B cell (primary cell): ENCODE measurements at regions not wholly inside any gene's neighbourhood (a gene's known extent, or its start where the extent isn't known, plus 50 kb on each side); places are given as distances from the start of the nearest gene placed in this dataset.

Experiments used
- ATAC-seq: fragments of 200-7000 bp; cut with Tn5 transposase; one replicate; pipeline ENCODE4 v1.10.0; 2021; ENCODE audit warnings: low read depth, mild to moderate bottlenecking, moderate number of reproducible peaks, moderate library complexity
- CTCF ChIA-PET: fragments of 350-600 bp; sonication (Branson Sonifier 250); formaldehyde crosslinking; loops from one replicate; lab custom pipeline; 2021; ENCODE audit warnings: antibody characterized with exemption, inconsistent platforms; lab: Charles Lee
- POLR2A ChIA-PET: fragments of 350-600 bp; sonication (Branson Sonifier 250); formaldehyde crosslinking; loops from one replicate; lab custom pipeline; 2021; ENCODE audit warnings: antibody characterized with exemption; lab: Charles Lee
- DNase-seq: peaks from one replicate; pipeline ENCODE4 v3.0.0; 2013
- H2AFZ ChIP-seq: 2 replicates; pipeline ENCODE4 v1.6.1; 2012; ENCODE audit warnings: mild to moderate bottlenecking, low read depth, low read length; ENCODE audit not compliant: insufficient read depth, poor library complexity, severe bottlenecking
- H3K27ac ChIP-seq, 2 donors: 1 replicate in 1 of 2; 2 replicates in 1 of 2; pipeline ENCODE4 v1.5.1; 2012 to 2013; ENCODE audit warnings: low read length in 2 of 2, mild to moderate bottlenecking in 2 of 2, moderate library complexity in 1 of 2
- H3K27me3 ChIP-seq, 4 experiments: fragments of 200-600 bp in 1 of 4; sonication (generic) in 1 of 4; replicated peaks in 1 of 4; 1 replicate in 2 of 4; 2 replicates in 2 of 4; pipeline versions ENCODE4 v1.6.1 to v1.7.0; 2013 to 2016; ENCODE audit warnings: low read length in 3 of 4, mild to moderate bottlenecking in 2 of 4, mixed read lengths in 1 of 4, moderate library complexity in 1 of 4; ENCODE audit not compliant: insufficient read depth in 4 of 4, control insufficient read depth in 3 of 4; ENCODE audit errors: control extremely low read depth in 1 of 4
- H3K36me3 ChIP-seq, 2 experiments: replicated peaks in 1 of 2; 1 replicate in 1 of 2; 2 replicates in 1 of 2; pipeline versions ENCODE4 v1.6.1 to v1.7.1; 2013; ENCODE audit warnings: low read length in 1 of 2; ENCODE audit not compliant: insufficient read depth in 2 of 2, control insufficient read depth in 1 of 2; ENCODE audit errors: control extremely low read depth in 1 of 2, extremely low read depth in 1 of 2
- H3K4me1 ChIP-seq, 2 donors: fragments of 200-600 bp in 1 of 2; sonication (generic) in 1 of 2; 1 replicate in 1 of 2; 2 replicates in 1 of 2; pipeline versions ENCODE4 v1.5.1 to v1.6.1; 2013 to 2017; ENCODE audit warnings: low read length in 2 of 2; ENCODE audit not compliant: control insufficient read depth in 2 of 2, insufficient read depth in 2 of 2
- H3K4me2 ChIP-seq: replicated peaks from 2 replicates; pipeline ENCODE3; 2012; ENCODE audit warnings: mild to moderate bottlenecking, low read depth, low read length; ENCODE audit not compliant: poor library complexity, severe bottlenecking
- H3K4me3 ChIP-seq, 5 experiments: fragments of 200-600 bp in 1 of 5; sonication (generic) in 1 of 5; 1 replicate in 3 of 5; 2 replicates in 2 of 5; pipeline versions ENCODE4 v1.5.1 to v1.7.0; 2011 to 2016; ENCODE audit warnings: low read length in 4 of 5, mild to moderate bottlenecking in 4 of 5, low read depth in 2 of 5, control low read depth in 1 of 5, moderate library complexity in 1 of 5; ENCODE audit not compliant: insufficient read depth in 1 of 5; ENCODE audit errors: control extremely low read depth in 1 of 5, extremely low read depth in 1 of 5
- H3K79me2 ChIP-seq: fragments of 200-600 bp; sonication (generic); one replicate; pipeline ENCODE4 v1.6.0; 2016; ENCODE audit warnings: low read length; ENCODE audit not compliant: control insufficient read depth, insufficient read depth
- H3K9ac ChIP-seq: fragments of 200-600 bp; sonication (generic); 2 replicates; pipeline ENCODE4 v1.6.1; 2017; ENCODE audit warnings: mild to moderate bottlenecking, low read length, moderate library complexity
- H3K9me3 ChIP-seq, 3 donors: one replicate each; pipeline versions ENCODE4 v1.6.1 to v1.7.1; 2013; ENCODE audit warnings: low read length in 2 of 3; ENCODE audit not compliant: control insufficient read depth in 2 of 3, insufficient read depth in 1 of 3; ENCODE audit errors: control extremely low read depth in 1 of 3
- H4K20me1 ChIP-seq: 2 replicates; pipeline ENCODE4 v1.6.0; 2012; ENCODE audit warnings: mild to moderate bottlenecking, low read length; ENCODE audit not compliant: insufficient read depth, control insufficient read depth, poor library complexity, severe bottlenecking
- H3K27ac Mint-ChIP-seq: one replicate; pipeline ENCODE4 v1.8.0; 2021; ENCODE audit warnings: mixed read lengths
- H3K27me3 Mint-ChIP-seq: one replicate; pipeline ENCODE4 v1.8.0; 2021; ENCODE audit warnings: mixed read lengths
- H3K4me1 Mint-ChIP-seq: one replicate; pipeline ENCODE4 v1.8.0; 2021; ENCODE audit warnings: mixed read lengths
- H3K4me3 Mint-ChIP-seq: one replicate; pipeline ENCODE4 v1.8.0; 2021; ENCODE audit warnings: mixed read lengths
- H3K9me3 Mint-ChIP-seq: one replicate; pipeline ENCODE4 v1.8.0; 2022; ENCODE audit warnings: mixed read lengths; ENCODE audit not compliant: insufficient read depth
- CTCF ChIP-seq: fragments of 200-600 bp; IDR thresholded peaks from one replicate; pipeline ENCODE4 v1.8.0; 2022; ENCODE audit warnings: antibody characterized with exemption, mild to moderate bottlenecking
- EZH2 ChIP-seq: IDR thresholded peaks from 2 replicates; pipeline ENCODE4 v1.6.1; 2012; ENCODE audit warnings: borderline replicate concordance, low read depth, mild to moderate bottlenecking, moderate library complexity, low read length; ENCODE audit not compliant: insufficient read depth, poor library complexity, severe bottlenecking
- WGBS: methylation state at CpG from one replicate; pipeline ENCODE4 v1.1.5; 2013; ENCODE audit warnings: missing lambda C conversion rate; ENCODE audit not compliant: insufficient coverage; 5-methylcytosine and 5-hydroxymethylcytosine counted together
- intact Hi-C: fragments of 100-400 bp; cut with micrococcal nuclease; formaldehyde crosslinking; loops from one replicate; pipeline ENCODE4 v1.10.0; 2022

DNA sequence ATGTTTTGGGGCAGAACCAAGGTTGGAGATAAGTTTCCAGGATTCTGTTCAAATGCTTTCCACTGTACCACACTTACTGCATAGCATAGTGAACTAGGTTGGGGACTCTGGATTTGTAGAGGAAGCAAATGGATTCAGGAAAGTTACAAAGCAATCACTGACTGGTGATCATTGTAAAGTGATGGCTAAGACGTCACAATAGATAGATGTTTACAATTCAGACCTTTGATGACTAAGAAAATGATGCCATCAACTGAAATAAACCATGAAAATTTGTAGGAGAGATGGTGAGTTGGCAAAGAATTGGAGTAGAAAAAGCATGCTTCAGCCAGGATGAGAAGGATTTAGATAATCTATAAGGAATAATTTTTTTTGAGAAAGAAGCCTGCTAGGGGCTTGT is 178.0 kb downstream of the UBE2E3 start:
- ChIA-PET CTCF (no interaction called here), POLR2A (no interaction called here)
- H4K20me1 ChIP-seq = no peaks in the 10 kb centered on the region
- no peaks in the 10 kb centered on the region for H3K36me3 ChIP-seq
- no peak overlapping the region for H3K27ac ChIP-seq
- H3K4me1 ChIP-seq = peaks cover 5 to 6% of the 10 kb centered on the region in 2 donors
- Mint-ChIP-seq H3K27ac (no peak overlapping the region), H3K4me1 (peaks cover 5% of the 10 kb centered on the region), H3K27me3 (no peaks in the 10 kb centered on the region), H3K4me3 (no peak overlapping the region), H3K9me3 (peaks cover 2% of the 10 kb centered on the region)
- no peak for DNase-seq
- H3K79me2 ChIP-seq = no peaks in the 10 kb centered on the region
- no peaks in the 10 kb centered on the region for H3K27me3 ChIP-seq
- H3K9ac ChIP-seq = no peak overlapping the region
- no peak for TF ChIP-seq CTCF
- no peak for TF ChIP-seq EZH2
- H3K4me3 ChIP-seq = no peak overlapping the region
- H3K9me3 ChIP-seq = peaks cover 0 to 9% (median 3%) of the 10 kb centered on the region in 3 donors
- no peak overlapping the region for H2AFZ ChIP-seq
- no peak overlapping the region for H3K4me2 ChIP-seq
- 83% methylated on average over 1 of the region's 1 CpG for WGBS
- intact Hi-C loops = no loop called here
- ATAC-seq = no peak

DNA sequence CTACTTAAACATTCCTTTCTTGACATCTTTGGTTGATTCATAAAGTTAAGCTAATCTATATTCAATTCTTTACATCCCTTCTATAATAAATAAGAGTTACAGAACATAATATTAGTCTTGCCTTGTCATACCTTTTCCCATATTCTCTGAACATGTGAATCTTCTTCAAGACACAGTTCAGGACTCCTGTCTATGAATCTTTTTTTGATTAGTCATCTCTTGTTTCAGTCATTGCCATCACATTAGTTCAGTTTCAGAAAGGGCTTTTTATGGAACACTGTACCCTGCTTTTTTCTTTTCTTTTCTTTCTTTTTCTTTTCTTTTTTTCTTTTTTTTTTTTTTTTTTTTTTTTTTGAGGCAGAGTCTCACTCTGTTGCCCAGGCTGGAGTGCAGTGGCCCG is 181.2 kb downstream of the UBE2E3 start:
- intact Hi-C loops = no loop called here
- no peaks in the 10 kb centered on the region for H4K20me1 ChIP-seq
- Mint-ChIP-seq H3K4me3 (no peak overlapping the region), H3K4me1 (peaks cover 30% of the 10 kb centered on the region), H3K9me3 (peaks cover 4% of the 10 kb centered on the region), H3K27me3 (no peaks in the 10 kb centered on the region), H3K27ac (no peak overlapping the region)
- H3K79me2 ChIP-seq = no peaks in the 10 kb centered on the region
- no peaks in the 10 kb centered on the region for H3K36me3 ChIP-seq
- peaks cover 18 to 30% of the 10 kb centered on the region in 2 donors for H3K4me1 ChIP-seq
- no peak overlapping the region for H3K4me3 ChIP-seq
- H2AFZ ChIP-seq = no peak overlapping the region
- no peaks in the 10 kb centered on the region for H3K27me3 ChIP-seq
- TF ChIP-seq EZH2 = no peak
- TF ChIP-seq CTCF = no peak
- H3K27ac ChIP-seq = no peak overlapping the region
- CTCF ChIA-PET = interaction anchor here (1.3 kb wide), 1 partner anchor 9 kb away, joined by 3 read pairs; no protein-coding TSS in a partner anchor
- no CpG with 5 or more reads among the region's 1 CpG for WGBS
- H3K4me2 ChIP-seq = no peak overlapping the region
- H3K9ac ChIP-seq = no peak overlapping the region
- ATAC-seq (no peak), DNase-seq (no peak)
- POLR2A ChIA-PET = no interaction called here
- peaks cover under 1 to 4% (median 2%) of the 10 kb centered on the region in 3 donors for H3K9me3 ChIP-seq
